Caco-2 (cell line): ENCODE measurements at regions not wholly inside any gene's neighbourhood (a gene's known extent, or its start where the extent isn't known, plus 50 kb on each side); places are given as distances from the start of the nearest gene placed in this dataset.

Experiments used
- BruUV-seq: library from RNA; stranded (reverse); fragments of 400-500 nt; replicated peaks from 2 replicates; lab custom pipeline; 2021; lab: Mats Ljungman, UMichigan
- CTCF ChIA-PET: fragments of 300-600 bp; sonication (Branson Sonifier 250); formaldehyde crosslinking; loops from one replicate; lab custom pipeline; 2022; ENCODE audit warnings: antibody characterized with exemption; lab: Charles Lee
- POLR2A ChIA-PET: fragments of 300-600 bp; sonication (Branson Sonifier 250); formaldehyde crosslinking; loops from one replicate; lab custom pipeline; 2022; ENCODE audit warnings: antibody characterized with exemption; lab: Charles Lee
- DNase-seq, 2 experiments: peaks; one replicate each; pipeline versions ENCODE4 v3.0.0 to v3.0.0-alpha.2; 2020 to 2022
- H3K27me3 ChIP-seq: replicated peaks from 2 replicates; pipeline ENCODE4 v1.6.0; 2011; ENCODE audit warnings: low read length; ENCODE audit not compliant: control insufficient read depth, insufficient read depth
- H3K36me3 ChIP-seq: 2 replicates; pipeline ENCODE4 v1.5.1; 2011; ENCODE audit warnings: low read length; ENCODE audit not compliant: control insufficient read depth, insufficient read depth
- H3K4me1 ChIP-seq: fragments of 250-450 bp; sonication (Bioruptor Pico); 2 replicates; pipeline ENCODE4 v1.5.1; 2020; ENCODE audit warnings: mild to moderate bottlenecking
- H3K4me3 ChIP-seq: 2 replicates; pipeline ENCODE4 v1.5.1; 2011; ENCODE audit warnings: low read depth, mild to moderate bottlenecking, control low read depth, low read length
- H3K9me3 ChIP-seq: fragments of 250-450 bp; sonication (Bioruptor Pico); 2 replicates; pipeline ENCODE4 v1.5.1; 2020; ENCODE audit warnings: mild to moderate bottlenecking, moderate library complexity
- H3K27ac Mint-ChIP-seq: one replicate; pipeline ENCODE4 v1.8.0; 2022; ENCODE audit warnings: mixed read lengths; ENCODE audit not compliant: unreplicated experiment
- H3K27me3 Mint-ChIP-seq: one replicate; pipeline ENCODE4 v1.8.0; 2022; ENCODE audit warnings: mixed read lengths; ENCODE audit not compliant: insufficient read depth, unreplicated experiment
- H3K36me3 Mint-ChIP-seq: one replicate; pipeline ENCODE4 v1.8.0; 2022; ENCODE audit warnings: mild to moderate bottlenecking, mixed read lengths; ENCODE audit not compliant: insufficient read depth, unreplicated experiment
- H3K4me1 Mint-ChIP-seq: one replicate; pipeline ENCODE4 v1.8.0; 2022; ENCODE audit warnings: low read depth, mixed read lengths; ENCODE audit not compliant: unreplicated experiment
- H3K4me3 Mint-ChIP-seq: one replicate; pipeline ENCODE4 v1.8.0; 2022; ENCODE audit warnings: mild to moderate bottlenecking, moderate library complexity, mixed read lengths; ENCODE audit not compliant: unreplicated experiment
- H3K9me3 Mint-ChIP-seq: one replicate; pipeline ENCODE4 v1.8.0; 2022; ENCODE audit warnings: mixed read lengths; ENCODE audit not compliant: unreplicated experiment
- CTCF ChIP-seq, 2 experiments: fragments of 200-600 bp in 1 of 2; IDR thresholded peaks; 1 replicate in 1 of 2; 2 replicates in 1 of 2; pipeline versions ENCODE4 v1.5.1 to v1.8.0; 2011 to 2022; ENCODE audit warnings: antibody characterized with exemption in 1 of 2, control low read depth in 1 of 2, inconsistent platforms in 1 of 2, low read depth in 1 of 2, low read length in 1 of 2, mild to moderate bottlenecking in 1 of 2, moderate library complexity in 1 of 2; ENCODE audit not compliant: insufficient read depth in 1 of 2, severe bottlenecking in 1 of 2, unreplicated experiment in 1 of 2
- intact Hi-C: fragments of 100-400 bp; cut with micrococcal nuclease; formaldehyde crosslinking; loops from one replicate; pipeline ENCODE4 v1.10.0; 2022; ENCODE audit not compliant: unreplicated experiment

- Mint-ChIP-seq H3K27ac (no peak overlapping the region), H3K27me3 (no peaks in the 10 kb centered on the region), H3K9me3 (no peaks in the 10 kb centered on the region), H3K4me3 (no peak overlapping the region), H3K36me3 (peaks cover 16% of the 10 kb centered on the region), H3K4me1 (peaks cover 20% of the 10 kb centered on the region)
- H3K27me3 ChIP-seq = no peaks in the 10 kb centered on the region
- H3K4me3 ChIP-seq = no peak overlapping the region
- H3K36me3 ChIP-seq = peaks cover 2% of the 10 kb centered on the region; the same call in 1 of the 2 replicates
- H3K9me3 ChIP-seq = no peaks in the 10 kb centered on the region
- intact Hi-C loops = no loop called here
- H3K4me1 ChIP-seq = peaks cover 13% of the 10 kb centered on the region
- CTCF ChIA-PET = no interaction called here
- POLR2A ChIA-PET = no interaction called here
- TF ChIP-seq CTCF (IDR thresholded peaks at IDR 0.05; ENCODE audit: insufficient read depth in 1 of 2, low read depth in 1 of 2, low read length in 1 of 2, severe bottlenecking in 1 of 2, unreplicated experiment in 1 of 2) = no peak
- no TSS peak for BruUV-seq
- DNase-seq = no peak
Measured at GRCh38 chr17:64783556-64784352, 121.6 kb upstream of the SMURF2 start.

DNA sequence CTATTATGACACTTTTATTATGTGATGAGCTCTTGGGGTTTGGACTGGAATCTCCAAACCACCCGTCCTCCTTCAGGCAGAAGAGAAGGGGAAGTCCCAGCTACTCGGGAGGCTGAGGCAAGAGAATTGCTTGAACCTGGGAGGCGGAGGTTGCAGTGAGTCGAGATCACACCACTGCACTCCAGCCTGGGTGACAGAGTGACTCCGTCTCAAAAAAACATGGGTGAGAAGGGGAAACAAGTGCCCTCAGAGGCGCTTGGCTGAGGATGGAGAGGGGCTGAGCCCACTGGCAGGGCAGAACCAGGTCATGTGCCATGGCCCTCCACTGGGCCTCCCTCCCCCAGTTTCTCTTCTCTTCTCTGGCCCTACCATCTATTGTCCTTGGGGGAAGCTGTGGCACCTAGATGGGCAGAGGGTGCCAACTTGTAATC, 120.9 kb upstream of the SMURF2 start:
- Mint-ChIP-seq H3K4me3 (no peak overlapping the region), H3K4me1 (peaks cover 20% of the 10 kb centered on the region), H3K27ac (no peak overlapping the region), H3K27me3 (no peaks in the 10 kb centered on the region), H3K36me3 (peaks cover 16% of the 10 kb centered on the region), H3K9me3 (no peaks in the 10 kb centered on the region)
- DNase-seq = no peak
- Histone ChIP-seq H3K4me1 (peaks cover 13% of the 10 kb centered on the region), H3K27me3 (no peaks in the 10 kb centered on the region), H3K4me3 (no peak overlapping the region), H3K36me3 (peaks cover 2% of the 10 kb centered on the region; the same call in 1 of the 2 replicates), H3K9me3 (no peaks in the 10 kb centered on the region)
- no peak for TF ChIP-seq CTCF (IDR thresholded peaks at IDR 0.05; ENCODE audit: insufficient read depth in 1 of 2, low read depth in 1 of 2, low read length in 1 of 2, severe bottlenecking in 1 of 2, unreplicated experiment in 1 of 2)
- intact Hi-C loops = no loop called here
- BruUV-seq = no TSS peak
- ChIA-PET POLR2A (no interaction called here), CTCF (interaction anchor here (1.0 kb wide), 1 partner anchor 9 kb away, joined by 6 read pairs; no protein-coding TSS in a partner anchor)

GRCh38 chr17:64781810-64782555, 119.9 kb upstream of the SMURF2 start:
- H3K4me1 ChIP-seq = peaks cover 4% of the 10 kb centered on the region; the same call in 1 of the 2 replicates
- ChIA-PET POLR2A (interaction anchor here (0.6 kb wide), 1 partner anchor 55 kb away, joined by 6 read pairs; no protein-coding TSS in a partner anchor), CTCF (interaction anchor here (1.0 kb wide), 1 partner anchor 8 kb away, joined by 6 read pairs; no protein-coding TSS in a partner anchor)
- peaks cover 2% of the 10 kb centered on the region; the same call in 1 of the 2 replicates for H3K36me3 ChIP-seq
- BruUV-seq = TSS peak; percentile 25
- no peaks in the 10 kb centered on the region for H3K27me3 ChIP-seq
- H3K9me3 ChIP-seq = no peaks in the 10 kb centered on the region
- H3K27ac Mint-ChIP-seq = no peak overlapping the region
- H3K4me1 Mint-ChIP-seq = peaks cover 11% of the 10 kb centered on the region
- no peak for DNase-seq
- H3K9me3 Mint-ChIP-seq = no peaks in the 10 kb centered on the region
- peaks cover 10% of the 10 kb centered on the region for H3K36me3 Mint-ChIP-seq
- H3K27me3 Mint-ChIP-seq = no peaks in the 10 kb centered on the region
- intact Hi-C loops = no loop called here
- TF ChIP-seq CTCF (IDR thresholded peaks at IDR 0.05; ENCODE audit: insufficient read depth in 1 of 2, low read depth in 1 of 2, low read length in 1 of 2, severe bottlenecking in 1 of 2, unreplicated experiment in 1 of 2) = no peak
- H3K4me3 ChIP-seq = peak overlapping the region; percentile 50; the same call in 1 of the 2 replicates
- peak overlapping the region; percentile 74 for H3K4me3 Mint-ChIP-seq
